ENCODE measurements at regions not wholly inside any gene's neighbourhood (a gene's known extent, or its start where the extent isn't known, plus 50 kb on each side); places are given as distances from the start of the nearest gene placed in this dataset.
A peak's percentile ranks its signal among the peaks of the same experiment; 100 is the strongest.

GRCh38 chr9:75422944-75423522, 334.7 kb downstream of the OSTF1 start:
- H3K27me3 Mint-ChIP-seq (ENCODE audit: insufficient read depth, unreplicated experiment), result no peaks in the 10 kb centered on the region

GRCh38 chr9:75429531-75430475, 341.5 kb downstream of the OSTF1 start:
- ChIA-PET POLR2A (no interaction called here), CTCF (no interaction called here)
- no peaks in the 10 kb centered on the region for H3K27me3 Mint-ChIP-seq (ENCODE audit: insufficient read depth, unreplicated experiment)
- Histone ChIP-seq H3K27me3 (replicated peaks; ENCODE audit: control insufficient read depth, insufficient read depth, low read length) (no peaks in the 10 kb centered on the region), H3K36me3 (ENCODE audit: control insufficient read depth, insufficient read depth, low read length) (no peaks in the 10 kb centered on the region), H3K4me3 (ENCODE audit: low read depth, low read length) (no peak overlapping the region), H3K4me1 (no peaks in the 10 kb centered on the region), H3K9me3 (no peaks in the 10 kb centered on the region)
- no TSS peak for BruUV-seq (replicated peaks)
- no peaks in the 10 kb centered on the region for H3K9me3 Mint-ChIP-seq (ENCODE audit: unreplicated experiment)
- no peak for TF ChIP-seq CTCF (IDR thresholded peaks at IDR 0.05; ENCODE audit: insufficient read depth in 1 of 2, low read depth in 1 of 2, low read length in 1 of 2, severe bottlenecking in 1 of 2, unreplicated experiment in 1 of 2)
- no peak overlapping the region for H3K4me3 Mint-ChIP-seq (ENCODE audit: unreplicated experiment)
- no peaks in the 10 kb centered on the region for H3K4me1 Mint-ChIP-seq (ENCODE audit: low read depth, unreplicated experiment)
- intact Hi-C loops (cut with micrococcal nuclease; ENCODE audit: unreplicated experiment), result no loop called here
- H3K36me3 Mint-ChIP-seq (ENCODE audit: insufficient read depth, unreplicated experiment), result no peaks in the 10 kb centered on the region
- peak; percentile 21 to 24 for DNase-seq
- H3K27ac Mint-ChIP-seq (ENCODE audit: unreplicated experiment), result no peak overlapping the region

More at GRCh38 chr9:75422944-75423522, 334.7 kb downstream of the OSTF1 start:
- BruUV-seq (replicated peaks), result no TSS peak
- Mint-ChIP-seq H3K4me3 (ENCODE audit: unreplicated experiment) (no peak overlapping the region), H3K9me3 (ENCODE audit: unreplicated experiment) (no peaks in the 10 kb centered on the region), H3K36me3 (ENCODE audit: insufficient read depth, unreplicated experiment) (no peaks in the 10 kb centered on the region), H3K27ac (ENCODE audit: unreplicated experiment) (no peak overlapping the region), H3K4me1 (ENCODE audit: low read depth, unreplicated experiment) (no peaks in the 10 kb centered on the region)
- H3K4me1 ChIP-seq, result no peaks in the 10 kb centered on the region
- no peaks in the 10 kb centered on the region for H3K27me3 ChIP-seq (replicated peaks; ENCODE audit: control insufficient read depth, insufficient read depth, low read length)
- no peak overlapping the region for H3K4me3 ChIP-seq (ENCODE audit: low read depth, low read length)
- ChIA-PET POLR2A (no interaction called here), CTCF (no interaction called here)
- no peaks in the 10 kb centered on the region for H3K9me3 ChIP-seq
- intact Hi-C loops (cut with micrococcal nuclease; ENCODE audit: unreplicated experiment), result no loop called here
- DNase-seq, result no peak
- no peak for TF ChIP-seq CTCF (IDR thresholded peaks at IDR 0.05; ENCODE audit: insufficient read depth in 1 of 2, low read depth in 1 of 2, low read length in 1 of 2, severe bottlenecking in 1 of 2, unreplicated experiment in 1 of 2)
- H3K36me3 ChIP-seq (ENCODE audit: control insufficient read depth, insufficient read depth, low read length), result no peaks in the 10 kb centered on the region

- Mint-ChIP-seq H3K27me3 (ENCODE audit: insufficient read depth, unreplicated experiment) (no peaks in the 10 kb centered on the region), H3K27ac (ENCODE audit: unreplicated experiment) (no peak overlapping the region), H3K4me1 (ENCODE audit: low read depth, unreplicated experiment) (no peaks in the 10 kb centered on the region), H3K36me3 (ENCODE audit: insufficient read depth, unreplicated experiment) (no peaks in the 10 kb centered on the region), H3K9me3 (ENCODE audit: unreplicated experiment) (no peaks in the 10 kb centered on the region), H3K4me3 (ENCODE audit: unreplicated experiment) (no peak overlapping the region)
- CTCF ChIA-PET, result no interaction called here
- no peaks in the 10 kb centered on the region for H3K4me1 ChIP-seq
- POLR2A ChIA-PET, result no interaction called here
- BruUV-seq (replicated peaks), result no TSS peak
- no peaks in the 10 kb centered on the region for H3K27me3 ChIP-seq (replicated peaks; ENCODE audit: control insufficient read depth, insufficient read depth, low read length)
- no peak for TF ChIP-seq CTCF (IDR thresholded peaks at IDR 0.05; ENCODE audit: insufficient read depth in 1 of 2, low read depth in 1 of 2, low read length in 1 of 2, severe bottlenecking in 1 of 2, unreplicated experiment in 1 of 2)
- intact Hi-C loops (cut with micrococcal nuclease; ENCODE audit: unreplicated experiment), result no loop called here
- no peaks in the 10 kb centered on the region for H3K9me3 ChIP-seq
- no peak for DNase-seq
- no peak overlapping the region for H3K4me3 ChIP-seq (ENCODE audit: low read depth, low read length)
- no peaks in the 10 kb centered on the region for H3K36me3 ChIP-seq (ENCODE audit: control insufficient read depth, insufficient read depth, low read length)
Measured at GRCh38 chr9:75431375-75431774, 343.1 kb downstream of the OSTF1 start.
